HG02938 (cell line): ENCODE measurements at regions not wholly inside any gene's neighbourhood (a gene's known extent, or its start where the extent isn't known, plus 50 kb on each side); places are given as distances from the start of the nearest gene placed in this dataset.
"Not testable (repeated sequence)": the region's sequence is repeated elsewhere in the genome, so short reads cannot be mapped to it uniquely, and the experiment has no call there.

Experiments used
- ATAC-seq: cut with Tn5 transposase; IDR thresholded peaks from one replicate; pipeline ENCODE4 v1.9.1; 2021; ENCODE audit warnings: mild to moderate bottlenecking, moderate library complexity; ENCODE audit not compliant: unreplicated experiment

GRCh38 chr2:133970641-133971040 is 283.2 kb upstream of the MGAT5 start:
- no peak for ATAC-seq

- ATAC-seq, result no peak
Observed at GRCh38 chr2:133972297-133972696, 281.6 kb upstream of the MGAT5 start.

GRCh38 chr2:133972786-133973185 is 281.1 kb upstream of the MGAT5 start:
- no peak for ATAC-seq

GRCh38 chr2:133974353-133974752 is 279.5 kb upstream of the MGAT5 start:
- no peak for ATAC-seq

GRCh38 chr2:133975135-133975534 is 278.7 kb upstream of the MGAT5 start:
- ATAC-seq, result no peak

GRCh38 chr2:133975676-133976428 is 278.0 kb upstream of the MGAT5 start:
- ATAC-seq, result peak; percentile 58

GRCh38 chr2:133976659-133977058 is 277.2 kb upstream of the MGAT5 start:
- ATAC-seq, result no peak

- ATAC-seq, result no peak
Observed at GRCh38 chr2:133977405-133977804, 276.5 kb upstream of the MGAT5 start.

- ATAC-seq, result no peak
Observed at GRCh38 chr2:133982256-133982655, 271.6 kb upstream of the MGAT5 start.

GRCh38 chr2:133985563-133985962 is 268.3 kb upstream of the MGAT5 start:
- no peak for ATAC-seq

GRCh38 chr2:133986081-133986837 is 267.6 kb upstream of the MGAT5 start:
- ATAC-seq, result no peak

GRCh38 chr2:133986881-133987795 is 266.7 kb upstream of the MGAT5 start:
- ATAC-seq, result no peak

- ATAC-seq, result no peak
Observed at GRCh38 chr2:133988316-133988891, 265.5 kb upstream of the MGAT5 start.

- no peak for ATAC-seq
Observed at GRCh38 chr2:133991606-133992168, 262.2 kb upstream of the MGAT5 start.

GRCh38 chr2:133992454-133992853 is 261.4 kb upstream of the MGAT5 start:
- ATAC-seq, result no peak

GRCh38 chr2:133993160-133993559 is 260.7 kb upstream of the MGAT5 start:
- ATAC-seq, result no peak

- not testable (repeated sequence) for ATAC-seq
Observed at GRCh38 chr2:133998726-133999125, 255.1 kb upstream of the MGAT5 start.

GRCh38 chr2:134002391-134002790 is 251.5 kb upstream of the MGAT5 start:
- no peak for ATAC-seq

GRCh38 chr2:134002921-134003320 is 251.0 kb upstream of the MGAT5 start:
- no peak for ATAC-seq

- no peak for ATAC-seq
Observed at GRCh38 chr2:134004467-134004866, 249.4 kb upstream of the MGAT5 start.

- ATAC-seq, result no peak
Observed at GRCh38 chr2:134008837-134009236, 245.0 kb upstream of the MGAT5 start.
